GM12873 (cell line): ENCODE measurements at regions not wholly inside any gene's neighbourhood (a gene's known extent, or its start where the extent isn't known, plus 50 kb on each side); places are given as distances from the start of the nearest gene placed in this dataset.

Experiments used
- CTCF ChIP-seq: IDR thresholded peaks from 2 replicates; pipeline ENCODE4 v1.5.1; 2012; ENCODE audit warnings: low read depth, mild to moderate bottlenecking, moderate library complexity, low read length, control low read depth; ENCODE audit not compliant: insufficient read depth; ENCODE audit errors: missing control alignments

- TF ChIP-seq CTCF = no peak
Observed at GRCh38 chr18:73414598-73414997, 546.8 kb upstream of the NETO1 start.

GRCh38 chr18:73414069-73414468, 546.3 kb upstream of the NETO1 start:
- TF ChIP-seq CTCF = no peak

- no peak for TF ChIP-seq CTCF
Observed at GRCh38 chr18:73409242-73409641, 541.5 kb upstream of the NETO1 start.

GRCh38 chr18:73408469-73408868, 540.7 kb upstream of the NETO1 start:
- no peak for TF ChIP-seq CTCF

- TF ChIP-seq CTCF = no peak
Observed at GRCh38 chr18:73407506-73407905, 539.7 kb upstream of the NETO1 start.

GRCh38 chr18:73384246-73384645, 516.5 kb upstream of the NETO1 start:
- no peak for TF ChIP-seq CTCF

GRCh38 chr18:73381699-73382036, 513.9 kb upstream of the NETO1 start:
- TF ChIP-seq CTCF = no peak
